AG04450 (cell line): ENCODE measurements at regions not wholly inside any gene's neighbourhood (a gene's known extent, or its start where the extent isn't known, plus 50 kb on each side); places are given as distances from the start of the nearest gene placed in this dataset.

Experiments
- CTCF ChIA-PET: fragments of 300-600, 350-600 bp; formaldehyde crosslinking; extraction: SDS; loops from one replicate; lab custom pipeline; 2022; ENCODE audit warnings: antibody characterized with exemption, inconsistent platforms; lab: Charles Lee
- POLR2A ChIA-PET: fragments of 350-600 bp; formaldehyde crosslinking; extraction: SDS; loops from one replicate; lab custom pipeline; 2021; ENCODE audit warnings: antibody characterized with exemption, inconsistent platforms; lab: Yijun Ruan, JAX
- DNase-seq: peaks from one replicate; pipeline ENCODE4 v3.0.0-alpha.2; 2011; ENCODE audit warnings: low read depth, low spot score
- H3K27ac ChIP-seq: one replicate; pipeline ENCODE4 v1.5.1; 2012; ENCODE audit warnings: low read depth, low read length, control low read depth
- H3K27me3 ChIP-seq: one replicate; pipeline ENCODE4 v1.6.0; 2012; ENCODE audit warnings: low read length; ENCODE audit not compliant: control insufficient read depth, insufficient read depth
- H3K4me3 ChIP-seq: 2 replicates; pipeline ENCODE4 v1.5.1; 2011; ENCODE audit warnings: mild to moderate bottlenecking, low read depth, low read length, control low read depth
- H3K9me3 ChIP-seq: 2 replicates; pipeline ENCODE4 v1.5.1; 2012; ENCODE audit warnings: low read length; ENCODE audit not compliant: control insufficient read depth, insufficient read depth
- CTCF ChIP-seq: IDR thresholded peaks from 2 replicates; pipeline ENCODE4 v1.5.1; 2011; ENCODE audit warnings: low read depth, low read length, control low read depth, inconsistent platforms

GRCh38 chr18:46424898-46425297 is 232.1 kb downstream of the LOXHD1 start:
- no peaks in the 10 kb centered on the region for H3K9me3 ChIP-seq
- H3K27ac ChIP-seq = no peak overlapping the region
- CTCF ChIA-PET = no interaction called here
- H3K4me3 ChIP-seq = no peak overlapping the region
- TF ChIP-seq CTCF = no peak
- DNase-seq = no peak
- peaks cover 3% of the 10 kb centered on the region for H3K27me3 ChIP-seq
- POLR2A ChIA-PET = no interaction called here

- ChIA-PET POLR2A (no interaction called here), CTCF (no interaction called here)
- H3K27me3 ChIP-seq = peaks cover 3% of the 10 kb centered on the region
Measured at GRCh38 chr18:46425511-46425910, 231.5 kb downstream of the LOXHD1 start.

GRCh38 chr18:46426021-46426678 is 230.9 kb downstream of the LOXHD1 start:
- Histone ChIP-seq H3K27me3 (peaks cover 3% of the 10 kb centered on the region), H3K9me3 (no peaks in the 10 kb centered on the region), H3K27ac (no peak overlapping the region), H3K4me3 (no peak overlapping the region)
- DNase-seq = no peak
- CTCF ChIA-PET = no interaction called here
- POLR2A ChIA-PET = no interaction called here
- no peak for TF ChIP-seq CTCF

More at GRCh38 chr18:46425511-46425910, 231.5 kb downstream of the LOXHD1 start:
- no peak for TF ChIP-seq CTCF
- H3K9me3 ChIP-seq = no peaks in the 10 kb centered on the region
- no peak for DNase-seq
- H3K27ac ChIP-seq = no peak overlapping the region
- no peak overlapping the region for H3K4me3 ChIP-seq

GRCh38 chr18:46426679-46427047 is 230.4 kb downstream of the LOXHD1 start:
- Histone ChIP-seq H3K27ac (no peak overlapping the region), H3K4me3 (no peak overlapping the region), H3K9me3 (no peaks in the 10 kb centered on the region), H3K27me3 (peaks cover 3% of the 10 kb centered on the region)
- DNase-seq = no peak
- ChIA-PET CTCF (no interaction called here), POLR2A (no interaction called here)
- no peak for TF ChIP-seq CTCF
